Epithelial cell of proximal tubule (primary cell): ENCODE measurements at regions not wholly inside any gene's neighbourhood (a gene's known extent, or its start where the extent isn't known, plus 50 kb on each side); places are given as distances from the start of the nearest gene placed in this dataset.

Experiments
- DNase-seq: peaks from one replicate; pipeline ENCODE4 v3.0.0-alpha.2; 2011; ENCODE audit warnings: low read depth
- H3K4me3 ChIP-seq: 2 replicates; pipeline ENCODE4 v1.5.1; 2011; ENCODE audit warnings: low read depth, mild to moderate bottlenecking, low read length
- CTCF ChIP-seq: conservative IDR thresholded peaks from 2 replicates; pipeline ENCODE4 v1.5.1; 2012; ENCODE audit warnings: low read depth, mild to moderate bottlenecking, low read length

- TF ChIP-seq CTCF, result no peak
- no peak for DNase-seq
Observed at GRCh38 chr10:108384378-108384777, 1219.9 kb upstream of the SORCS1 start.

GRCh38 chr10:108378779-108379178 is 1214.3 kb upstream of the SORCS1 start:
- H3K4me3 ChIP-seq, result no peak overlapping the region
- no peak for TF ChIP-seq CTCF
- DNase-seq, result no peak

More at GRCh38 chr10:108384378-108384777, 1219.9 kb upstream of the SORCS1 start:
- no peak overlapping the region for H3K4me3 ChIP-seq

GRCh38 chr10:108375691-108376090 is 1211.2 kb upstream of the SORCS1 start:
- H3K4me3 ChIP-seq, result no peak overlapping the region
- DNase-seq, result no peak
- no peak for TF ChIP-seq CTCF

GRCh38 chr10:108374991-108375390 is 1210.5 kb upstream of the SORCS1 start:
- no peak overlapping the region for H3K4me3 ChIP-seq
- DNase-seq, result no peak
- no peak for TF ChIP-seq CTCF

GRCh38 chr10:108365541-108365940 is 1201.0 kb upstream of the SORCS1 start:
- DNase-seq, result no peak
- TF ChIP-seq CTCF, result no peak

GRCh38 chr10:108363576-108363975 is 1199.1 kb upstream of the SORCS1 start:
- no peak for DNase-seq
- no peak for TF ChIP-seq CTCF
- H3K4me3 ChIP-seq, result no peak overlapping the region

More at GRCh38 chr10:108365541-108365940, 1201.0 kb upstream of the SORCS1 start:
- no peak overlapping the region for H3K4me3 ChIP-seq

- TF ChIP-seq CTCF, result no peak
- DNase-seq, result no peak
- no peak overlapping the region for H3K4me3 ChIP-seq
Observed at GRCh38 chr10:108362961-108363360, 1198.5 kb upstream of the SORCS1 start.
